ENCODE measurements at regions not wholly inside any gene's neighbourhood (a gene's known extent, or its start where the extent isn't known, plus 50 kb on each side); places are given as distances from the start of the nearest gene placed in this dataset.

DNA sequence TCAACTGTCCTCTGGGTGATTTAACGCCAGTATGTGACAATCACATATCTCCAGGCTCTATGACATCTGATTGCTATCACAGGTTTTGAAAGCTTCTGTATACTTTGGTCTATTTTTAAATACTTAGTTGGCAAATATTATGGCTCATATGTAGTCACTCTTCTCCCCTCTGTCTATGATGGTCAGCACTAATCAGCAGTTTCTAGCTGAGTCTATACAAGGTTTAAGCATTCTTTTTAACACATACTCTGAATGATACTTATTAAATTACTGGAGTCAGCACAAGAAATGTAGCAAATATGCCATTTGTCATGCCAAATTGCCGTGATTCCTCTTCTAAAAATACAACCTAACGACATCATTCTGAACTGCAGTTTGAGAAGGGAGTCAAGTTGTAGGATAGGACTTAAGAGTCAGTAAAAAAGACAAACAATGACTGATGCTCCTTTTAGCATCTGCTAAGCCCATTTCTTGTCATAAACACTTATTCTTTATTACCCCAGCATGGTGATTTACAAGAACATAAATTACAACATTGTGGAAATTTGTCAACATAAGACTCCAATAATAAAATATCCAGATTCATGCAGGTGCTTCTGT is 947.8 kb downstream of the XPNPEP1 start:
- Histone ChIP-seq H3K4me3 (no peak overlapping the region), H3K36me3 (no peaks in the 10 kb centered on the region), H3K9me3 (no peaks in the 10 kb centered on the region), H3K27me3 (no peaks in the 10 kb centered on the region), H3K4me1 (no peaks in the 10 kb centered on the region), H3K27ac (no peak overlapping the region), H3K9ac (ENCODE audit: low read depth in 2 of 2, low read length in 2 of 2) (no peak overlapping the region)
- TF ChIP-seq, protein P1, sequence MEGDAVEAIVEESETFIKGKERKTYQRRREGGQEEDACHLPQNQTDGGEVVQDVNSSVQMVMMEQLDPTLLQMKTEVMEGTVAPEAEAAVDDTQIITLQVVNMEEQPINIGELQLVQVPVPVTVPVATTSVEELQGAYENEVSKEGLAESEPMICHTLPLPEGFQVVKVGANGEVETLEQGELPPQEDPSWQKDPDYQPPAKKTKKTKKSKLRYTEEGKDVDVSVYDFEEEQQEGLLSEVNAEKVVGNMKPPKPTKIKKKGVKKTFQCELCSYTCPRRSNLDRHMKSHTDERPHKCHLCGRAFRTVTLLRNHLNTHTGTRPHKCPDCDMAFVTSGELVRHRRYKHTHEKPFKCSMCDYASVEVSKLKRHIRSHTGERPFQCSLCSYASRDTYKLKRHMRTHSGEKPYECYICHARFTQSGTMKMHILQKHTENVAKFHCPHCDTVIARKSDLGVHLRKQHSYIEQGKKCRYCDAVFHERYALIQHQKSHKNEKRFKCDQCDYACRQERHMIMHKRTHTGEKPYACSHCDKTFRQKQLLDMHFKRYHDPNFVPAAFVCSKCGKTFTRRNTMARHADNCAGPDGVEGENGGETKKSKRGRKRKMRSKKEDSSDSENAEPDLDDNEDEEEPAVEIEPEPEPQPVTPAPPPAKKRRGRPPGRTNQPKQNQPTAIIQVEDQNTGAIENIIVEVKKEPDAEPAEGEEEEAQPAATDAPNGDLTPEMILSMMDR (IDR thresholded peaks at IDR 0.05): no peak
- DNase-seq: no peak
- intact Hi-C loops (cut with DNase I): no loop called here

DNA sequence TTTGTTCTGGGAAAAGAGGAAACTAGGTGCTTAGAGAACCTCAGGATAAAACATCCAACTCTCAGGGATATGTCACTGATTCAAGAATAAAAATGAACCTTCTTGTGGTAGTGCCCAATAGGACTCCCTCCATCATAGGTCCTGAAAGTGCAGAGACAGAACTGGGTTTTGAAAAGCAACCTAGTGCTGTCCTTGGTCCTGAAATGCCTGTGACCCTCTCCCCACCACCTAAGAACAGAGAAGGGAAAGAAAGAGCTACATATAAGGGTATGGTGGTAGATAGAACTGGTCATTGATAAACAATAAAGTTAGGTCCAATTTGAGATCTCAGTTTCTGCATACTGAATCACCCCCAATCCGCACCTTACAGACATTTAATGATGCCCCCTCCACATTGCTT is 953.3 kb downstream of the XPNPEP1 start:
- Histone ChIP-seq H3K36me3 (no peaks in the 10 kb centered on the region), H3K9ac (ENCODE audit: low read depth in 2 of 2, low read length in 2 of 2) (no peak overlapping the region), H3K27me3 (no peaks in the 10 kb centered on the region), H3K4me3 (no peak overlapping the region), H3K4me1 (no peaks in the 10 kb centered on the region), H3K9me3 (no peaks in the 10 kb centered on the region), H3K27ac (no peak overlapping the region)
- no peak for DNase-seq
- intact Hi-C loops (cut with DNase I): no loop called here
- TF ChIP-seq, protein P1 (IDR thresholded peaks at IDR 0.05): no peak

DNA sequence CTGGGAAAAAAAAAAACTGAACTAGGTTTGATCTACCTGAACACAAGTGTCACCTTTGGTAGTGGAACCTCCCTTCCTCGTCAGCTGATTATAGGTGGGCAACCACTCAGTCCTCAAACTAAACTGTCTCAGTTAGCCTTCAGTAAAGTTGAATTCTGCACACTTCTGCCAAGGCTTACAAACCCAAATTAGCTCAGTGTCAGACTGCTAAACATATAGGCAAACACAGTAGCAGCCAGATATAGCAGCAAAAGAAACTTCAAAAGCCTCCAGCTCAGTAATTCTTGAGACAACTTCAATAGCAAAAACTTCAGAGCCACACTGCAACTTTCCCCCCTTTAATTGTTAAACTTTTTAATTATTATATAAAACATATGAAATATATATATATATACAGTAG is 956.9 kb downstream of the XPNPEP1 start:
- TF ChIP-seq, protein P1 (IDR thresholded peaks at IDR 0.05): no peak
- intact Hi-C loops (cut with DNase I): no loop called here
- no peak for DNase-seq

DNA sequence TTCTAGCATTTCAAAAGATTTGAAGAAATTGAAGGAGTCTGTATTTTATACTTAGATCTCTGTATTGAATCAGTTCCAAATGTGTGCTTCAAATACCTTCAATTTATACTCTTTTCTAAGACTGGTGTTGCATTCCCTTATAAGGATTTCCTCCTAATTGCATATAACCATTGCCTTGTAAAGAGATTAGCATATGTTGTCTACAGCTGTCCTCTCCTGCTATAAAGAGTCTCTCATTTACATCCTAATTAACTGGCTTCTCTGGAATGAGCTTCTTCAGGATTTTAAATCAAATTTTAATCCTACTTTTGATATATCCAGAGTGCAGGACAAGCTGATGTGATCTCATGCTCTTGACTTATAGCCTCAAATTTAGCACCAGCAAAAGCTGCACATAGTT is 957.3 kb downstream of the XPNPEP1 start:
- H3K9me3 ChIP-seq: no peaks in the 10 kb centered on the region
- H3K36me3 ChIP-seq: no peaks in the 10 kb centered on the region
- no peak for DNase-seq
- intact Hi-C loops (cut with DNase I): no loop called here
- no peak overlapping the region for H3K9ac ChIP-seq (ENCODE audit: low read depth in 2 of 2, low read length in 2 of 2)
- no peaks in the 10 kb centered on the region for H3K27me3 ChIP-seq
- TF ChIP-seq, protein P1 (IDR thresholded peaks at IDR 0.05): no peak
- H3K4me1 ChIP-seq: no peaks in the 10 kb centered on the region
- H3K4me3 ChIP-seq: no peak overlapping the region
- no peak overlapping the region for H3K27ac ChIP-seq

More for the DNA sequence above, 956.9 kb downstream of the XPNPEP1 start:
- Histone ChIP-seq H3K27ac (no peak overlapping the region), H3K36me3 (no peaks in the 10 kb centered on the region), H3K27me3 (no peaks in the 10 kb centered on the region), H3K4me3 (no peak overlapping the region), H3K9me3 (no peaks in the 10 kb centered on the region), H3K9ac (ENCODE audit: low read depth in 2 of 2, low read length in 2 of 2) (no peak overlapping the region), H3K4me1 (no peaks in the 10 kb centered on the region)

DNA sequence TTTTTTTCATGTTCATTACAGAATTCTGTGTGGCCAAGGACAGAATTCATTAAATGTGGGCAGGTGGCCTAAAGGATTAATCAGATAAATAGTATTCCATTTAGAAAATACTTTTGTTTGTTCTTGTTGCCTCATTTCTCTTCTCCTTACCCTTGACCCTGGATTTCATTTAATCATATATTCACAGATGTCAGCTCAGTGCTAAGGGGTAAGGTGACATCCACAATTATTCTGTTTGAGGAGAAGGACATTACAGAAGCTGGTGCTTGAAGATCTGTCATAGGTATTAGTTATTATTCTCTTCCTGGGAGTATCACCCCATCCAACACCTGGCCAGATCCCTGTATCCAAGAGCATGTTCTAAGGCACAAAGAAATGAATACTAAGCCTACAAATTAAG is 961.1 kb downstream of the XPNPEP1 start:
- no peak for DNase-seq
- intact Hi-C loops (cut with DNase I): no loop called here

More for the DNA sequence above, 961.1 kb downstream of the XPNPEP1 start:
- Histone ChIP-seq H3K27ac (no peak overlapping the region), H3K4me3 (no peak overlapping the region), H3K27me3 (no peaks in the 10 kb centered on the region), H3K4me1 (no peaks in the 10 kb centered on the region), H3K9me3 (no peaks in the 10 kb centered on the region), H3K9ac (ENCODE audit: low read depth in 2 of 2, low read length in 2 of 2) (no peak overlapping the region), H3K36me3 (no peaks in the 10 kb centered on the region)
- TF ChIP-seq, protein P1 (IDR thresholded peaks at IDR 0.05): no peak

All from colonic mucosa (tissue), 4 donors.